HCT116 (cell line): ENCODE measurements at regions not wholly inside any gene's neighbourhood (a gene's known extent, or its start where the extent isn't known, plus 50 kb on each side); places are given as distances from the start of the nearest gene placed in this dataset.

Experiments used
- CEBPB ChIP-seq: IDR thresholded peaks from 2 replicates; pipeline ENCODE4 v1.6.1; 2012; ENCODE audit warnings: low read depth
- EZH2 ChIP-seq: fragments of 200-600 bp; sonication (generic); IDR thresholded peaks from 2 replicates; pipeline ENCODE4 v1.6.1; 2017; ENCODE audit warnings: antibody characterized with exemption, mixed run types
- EZH2phosphoT487 ChIP-seq: fragments of 200-600 bp; IDR thresholded peaks from 2 replicates; pipeline ENCODE4 v1.6.1; 2018; ENCODE audit warnings: antibody characterized with exemption, borderline replicate concordance
- POLR2A ChIP-seq: IDR thresholded peaks from 2 replicates; pipeline ENCODE4 v1.7.0; 2011; ENCODE audit warnings: borderline replicate concordance; ENCODE audit not compliant: insufficient read depth, insufficient read length; ENCODE audit errors: extremely low read depth
- POLR2AphosphoS5 ChIP-seq: IDR thresholded peaks from 2 replicates; pipeline ENCODE4 v1.6.1; 2011; ENCODE audit warnings: mild to moderate bottlenecking, low read depth, low read length, moderate library complexity
- SIN3A ChIP-seq: IDR thresholded peaks from 2 replicates; pipeline ENCODE4 v1.6.1; 2012; ENCODE audit warnings: low read depth
- SP1 ChIP-seq: IDR thresholded peaks from 2 replicates; pipeline ENCODE4 v1.6.1; 2012; ENCODE audit warnings: low read depth
- TF ChIP-seq, protein P1 (sequence below), 3 experiments: fragments of 200-600 bp in 1 of 3; sonication (generic) in 1 of 3; IDR thresholded peaks in 2 of 3; conservative IDR thresholded peaks in 1 of 3; 2 replicates each; pipeline ENCODE4 v1.5.1; 2012 to 2017; ENCODE audit warnings: low read depth in 2 of 3, low read length in 2 of 3, antibody characterized with exemption in 1 of 3, borderline replicate concordance in 1 of 3, control low read depth in 1 of 3, mild to moderate bottlenecking in 1 of 3, mixed read lengths in 1 of 3, mixed run types in 1 of 3, moderate library complexity in 1 of 3; ENCODE audit not compliant: insufficient read depth in 1 of 3
- TF ChIP-seq, protein P2 (sequence below): IDR thresholded peaks from 2 replicates; pipeline ENCODE4 v1.6.1; 2012; ENCODE audit warnings: low read depth
- TF ChIP-seq, protein P3 (sequence below): IDR thresholded peaks from 2 replicates; pipeline ENCODE4 v1.6.1; 2012

- TF ChIP-seq, protein P1, sequence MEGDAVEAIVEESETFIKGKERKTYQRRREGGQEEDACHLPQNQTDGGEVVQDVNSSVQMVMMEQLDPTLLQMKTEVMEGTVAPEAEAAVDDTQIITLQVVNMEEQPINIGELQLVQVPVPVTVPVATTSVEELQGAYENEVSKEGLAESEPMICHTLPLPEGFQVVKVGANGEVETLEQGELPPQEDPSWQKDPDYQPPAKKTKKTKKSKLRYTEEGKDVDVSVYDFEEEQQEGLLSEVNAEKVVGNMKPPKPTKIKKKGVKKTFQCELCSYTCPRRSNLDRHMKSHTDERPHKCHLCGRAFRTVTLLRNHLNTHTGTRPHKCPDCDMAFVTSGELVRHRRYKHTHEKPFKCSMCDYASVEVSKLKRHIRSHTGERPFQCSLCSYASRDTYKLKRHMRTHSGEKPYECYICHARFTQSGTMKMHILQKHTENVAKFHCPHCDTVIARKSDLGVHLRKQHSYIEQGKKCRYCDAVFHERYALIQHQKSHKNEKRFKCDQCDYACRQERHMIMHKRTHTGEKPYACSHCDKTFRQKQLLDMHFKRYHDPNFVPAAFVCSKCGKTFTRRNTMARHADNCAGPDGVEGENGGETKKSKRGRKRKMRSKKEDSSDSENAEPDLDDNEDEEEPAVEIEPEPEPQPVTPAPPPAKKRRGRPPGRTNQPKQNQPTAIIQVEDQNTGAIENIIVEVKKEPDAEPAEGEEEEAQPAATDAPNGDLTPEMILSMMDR (IDR thresholded peaks at IDR 0.05 in 2 of 3, conservative IDR thresholded peaks at IDR 0.05 in 1 of 3; ENCODE audit: borderline replicate concordance in 1 of 3, insufficient read depth in 1 of 3, low read depth in 2 of 3, low read length in 2 of 3) = no peak
- TF ChIP-seq POLR2A = no peak
- TF ChIP-seq EZH2 = no peak
- TF ChIP-seq, protein P2, sequence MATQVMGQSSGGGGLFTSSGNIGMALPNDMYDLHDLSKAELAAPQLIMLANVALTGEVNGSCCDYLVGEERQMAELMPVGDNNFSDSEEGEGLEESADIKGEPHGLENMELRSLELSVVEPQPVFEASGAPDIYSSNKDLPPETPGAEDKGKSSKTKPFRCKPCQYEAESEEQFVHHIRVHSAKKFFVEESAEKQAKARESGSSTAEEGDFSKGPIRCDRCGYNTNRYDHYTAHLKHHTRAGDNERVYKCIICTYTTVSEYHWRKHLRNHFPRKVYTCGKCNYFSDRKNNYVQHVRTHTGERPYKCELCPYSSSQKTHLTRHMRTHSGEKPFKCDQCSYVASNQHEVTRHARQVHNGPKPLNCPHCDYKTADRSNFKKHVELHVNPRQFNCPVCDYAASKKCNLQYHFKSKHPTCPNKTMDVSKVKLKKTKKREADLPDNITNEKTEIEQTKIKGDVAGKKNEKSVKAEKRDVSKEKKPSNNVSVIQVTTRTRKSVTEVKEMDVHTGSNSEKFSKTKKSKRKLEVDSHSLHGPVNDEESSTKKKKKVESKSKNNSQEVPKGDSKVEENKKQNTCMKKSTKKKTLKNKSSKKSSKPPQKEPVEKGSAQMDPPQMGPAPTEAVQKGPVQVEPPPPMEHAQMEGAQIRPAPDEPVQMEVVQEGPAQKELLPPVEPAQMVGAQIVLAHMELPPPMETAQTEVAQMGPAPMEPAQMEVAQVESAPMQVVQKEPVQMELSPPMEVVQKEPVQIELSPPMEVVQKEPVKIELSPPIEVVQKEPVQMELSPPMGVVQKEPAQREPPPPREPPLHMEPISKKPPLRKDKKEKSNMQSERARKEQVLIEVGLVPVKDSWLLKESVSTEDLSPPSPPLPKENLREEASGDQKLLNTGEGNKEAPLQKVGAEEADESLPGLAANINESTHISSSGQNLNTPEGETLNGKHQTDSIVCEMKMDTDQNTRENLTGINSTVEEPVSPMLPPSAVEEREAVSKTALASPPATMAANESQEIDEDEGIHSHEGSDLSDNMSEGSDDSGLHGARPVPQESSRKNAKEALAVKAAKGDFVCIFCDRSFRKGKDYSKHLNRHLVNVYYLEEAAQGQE = no peak
- no peak for TF ChIP-seq SIN3A
- no peak for TF ChIP-seq SP1
- TF ChIP-seq, protein P3, sequence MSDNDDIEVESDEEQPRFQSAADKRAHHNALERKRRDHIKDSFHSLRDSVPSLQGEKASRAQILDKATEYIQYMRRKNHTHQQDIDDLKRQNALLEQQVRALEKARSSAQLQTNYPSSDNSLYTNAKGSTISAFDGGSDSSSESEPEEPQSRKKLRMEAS = no peak
- no peak for TF ChIP-seq POLR2AphosphoS5
- TF ChIP-seq EZH2phosphoT487 = no peak
- TF ChIP-seq CEBPB = no peak
Measured at GRCh38 chr2:186302263-186302662, 183.8 kb upstream of the ZC3H15 start.
